B cell (primary cell): ENCODE measurements at regions not wholly inside any gene's neighbourhood (a gene's known extent, or its start where the extent isn't known, plus 50 kb on each side); places are given as distances from the start of the nearest gene placed in this dataset.
"Not testable (repeated sequence)": the region's sequence is repeated elsewhere in the genome, so short reads cannot be mapped to it uniquely, and the experiment has no call there.

Source experiments
- ATAC-seq: fragments of 200-7000 bp; cut with Tn5 transposase; one replicate; pipeline ENCODE4 v1.10.0; 2021; ENCODE audit warnings: low read depth, mild to moderate bottlenecking, moderate number of reproducible peaks, moderate library complexity
- CTCF ChIA-PET: fragments of 350-600 bp; sonication (Branson Sonifier 250); formaldehyde crosslinking; loops from one replicate; lab custom pipeline; 2021; ENCODE audit warnings: antibody characterized with exemption, inconsistent platforms; lab: Charles Lee
- POLR2A ChIA-PET: fragments of 350-600 bp; sonication (Branson Sonifier 250); formaldehyde crosslinking; loops from one replicate; lab custom pipeline; 2021; ENCODE audit warnings: antibody characterized with exemption; lab: Charles Lee
- DNase-seq: peaks from one replicate; pipeline ENCODE4 v3.0.0; 2013
- H2AFZ ChIP-seq: 2 replicates; pipeline ENCODE4 v1.6.1; 2012; ENCODE audit warnings: mild to moderate bottlenecking, low read depth, low read length; ENCODE audit not compliant: insufficient read depth, poor library complexity, severe bottlenecking
- H3K27ac ChIP-seq, 2 donors: 1 replicate in 1 of 2; 2 replicates in 1 of 2; pipeline ENCODE4 v1.5.1; 2012 to 2013; ENCODE audit warnings: low read length in 2 of 2, mild to moderate bottlenecking in 2 of 2, moderate library complexity in 1 of 2
- H3K27me3 ChIP-seq, 4 experiments: fragments of 200-600 bp in 1 of 4; sonication (generic) in 1 of 4; replicated peaks in 1 of 4; 1 replicate in 2 of 4; 2 replicates in 2 of 4; pipeline versions ENCODE4 v1.6.1 to v1.7.0; 2013 to 2016; ENCODE audit warnings: low read length in 3 of 4, mild to moderate bottlenecking in 2 of 4, mixed read lengths in 1 of 4, moderate library complexity in 1 of 4; ENCODE audit not compliant: insufficient read depth in 4 of 4, control insufficient read depth in 3 of 4; ENCODE audit errors: control extremely low read depth in 1 of 4
- H3K36me3 ChIP-seq, 2 experiments: replicated peaks in 1 of 2; 1 replicate in 1 of 2; 2 replicates in 1 of 2; pipeline versions ENCODE4 v1.6.1 to v1.7.1; 2013; ENCODE audit warnings: low read length in 1 of 2; ENCODE audit not compliant: insufficient read depth in 2 of 2, control insufficient read depth in 1 of 2; ENCODE audit errors: control extremely low read depth in 1 of 2, extremely low read depth in 1 of 2
- H3K4me1 ChIP-seq, 2 donors: fragments of 200-600 bp in 1 of 2; sonication (generic) in 1 of 2; 1 replicate in 1 of 2; 2 replicates in 1 of 2; pipeline versions ENCODE4 v1.5.1 to v1.6.1; 2013 to 2017; ENCODE audit warnings: low read length in 2 of 2; ENCODE audit not compliant: control insufficient read depth in 2 of 2, insufficient read depth in 2 of 2
- H3K4me2 ChIP-seq: replicated peaks from 2 replicates; pipeline ENCODE3; 2012; ENCODE audit warnings: mild to moderate bottlenecking, low read depth, low read length; ENCODE audit not compliant: poor library complexity, severe bottlenecking
- H3K4me3 ChIP-seq, 5 experiments: fragments of 200-600 bp in 1 of 5; sonication (generic) in 1 of 5; 1 replicate in 3 of 5; 2 replicates in 2 of 5; pipeline versions ENCODE4 v1.5.1 to v1.7.0; 2011 to 2016; ENCODE audit warnings: low read length in 4 of 5, mild to moderate bottlenecking in 4 of 5, low read depth in 2 of 5, control low read depth in 1 of 5, moderate library complexity in 1 of 5; ENCODE audit not compliant: insufficient read depth in 1 of 5; ENCODE audit errors: control extremely low read depth in 1 of 5, extremely low read depth in 1 of 5
- H3K79me2 ChIP-seq: fragments of 200-600 bp; sonication (generic); one replicate; pipeline ENCODE4 v1.6.0; 2016; ENCODE audit warnings: low read length; ENCODE audit not compliant: control insufficient read depth, insufficient read depth
- H3K9ac ChIP-seq: fragments of 200-600 bp; sonication (generic); 2 replicates; pipeline ENCODE4 v1.6.1; 2017; ENCODE audit warnings: mild to moderate bottlenecking, low read length, moderate library complexity
- H3K9me3 ChIP-seq, 3 donors: one replicate each; pipeline versions ENCODE4 v1.6.1 to v1.7.1; 2013; ENCODE audit warnings: low read length in 2 of 3; ENCODE audit not compliant: control insufficient read depth in 2 of 3, insufficient read depth in 1 of 3; ENCODE audit errors: control extremely low read depth in 1 of 3
- H4K20me1 ChIP-seq: 2 replicates; pipeline ENCODE4 v1.6.0; 2012; ENCODE audit warnings: mild to moderate bottlenecking, low read length; ENCODE audit not compliant: insufficient read depth, control insufficient read depth, poor library complexity, severe bottlenecking
- H3K27ac Mint-ChIP-seq: one replicate; pipeline ENCODE4 v1.8.0; 2021; ENCODE audit warnings: mixed read lengths
- H3K27me3 Mint-ChIP-seq: one replicate; pipeline ENCODE4 v1.8.0; 2021; ENCODE audit warnings: mixed read lengths
- H3K4me1 Mint-ChIP-seq: one replicate; pipeline ENCODE4 v1.8.0; 2021; ENCODE audit warnings: mixed read lengths
- H3K4me3 Mint-ChIP-seq: one replicate; pipeline ENCODE4 v1.8.0; 2021; ENCODE audit warnings: mixed read lengths
- H3K9me3 Mint-ChIP-seq: one replicate; pipeline ENCODE4 v1.8.0; 2022; ENCODE audit warnings: mixed read lengths; ENCODE audit not compliant: insufficient read depth
- CTCF ChIP-seq: fragments of 200-600 bp; IDR thresholded peaks from one replicate; pipeline ENCODE4 v1.8.0; 2022; ENCODE audit warnings: antibody characterized with exemption, mild to moderate bottlenecking
- EZH2 ChIP-seq: IDR thresholded peaks from 2 replicates; pipeline ENCODE4 v1.6.1; 2012; ENCODE audit warnings: borderline replicate concordance, low read depth, mild to moderate bottlenecking, moderate library complexity, low read length; ENCODE audit not compliant: insufficient read depth, poor library complexity, severe bottlenecking
- WGBS: methylation state at CpG from one replicate; pipeline ENCODE4 v1.1.5; 2013; ENCODE audit warnings: missing lambda C conversion rate; ENCODE audit not compliant: insufficient coverage; 5-methylcytosine and 5-hydroxymethylcytosine counted together
- intact Hi-C: fragments of 100-400 bp; cut with micrococcal nuclease; formaldehyde crosslinking; loops from one replicate; pipeline ENCODE4 v1.10.0; 2022

DNA sequence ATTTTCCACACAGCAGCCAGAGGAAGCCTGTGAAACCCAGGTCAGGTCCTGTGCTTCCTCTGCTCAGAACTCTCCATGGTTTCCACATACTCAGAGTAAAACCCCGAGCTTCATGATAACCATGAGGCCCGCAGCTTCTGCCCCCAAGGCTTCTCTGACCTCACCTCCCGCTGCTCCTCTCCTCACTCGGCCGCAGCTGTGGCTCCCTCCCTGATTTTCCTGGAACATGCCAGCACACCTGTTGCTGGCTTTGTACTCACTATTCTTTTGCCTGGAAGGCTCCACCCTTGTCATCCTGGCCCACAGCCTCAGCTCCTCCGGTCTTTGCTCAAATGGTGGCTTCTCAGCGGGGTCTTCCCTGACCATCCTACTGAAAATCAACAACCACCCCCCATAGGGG, 341.7 kb downstream of the PREX1 start:
- Histone ChIP-seq H3K4me2 (no peak overlapping the region), H4K20me1 (no peaks in the 10 kb centered on the region), H3K36me3 (no peaks in the 10 kb centered on the region), H3K4me3 (no peak overlapping the region), H3K9ac (no peak overlapping the region), H3K4me1 (no peaks in the 10 kb centered on the region), H3K9me3 (no peaks in the 10 kb centered on the region), H3K27me3 (peaks cover 0 to 5% (median 0%) of the 10 kb centered on the region in 4 experiments), H3K27ac (no peak overlapping the region), H2AFZ (no peak overlapping the region), H3K79me2 (no peaks in the 10 kb centered on the region)
- Mint-ChIP-seq H3K4me3 (no peak overlapping the region), H3K9me3 (no peaks in the 10 kb centered on the region), H3K27ac (no peak overlapping the region), H3K27me3 (peaks cover 36% of the 10 kb centered on the region), H3K4me1 (peaks cover 23% of the 10 kb centered on the region)
- 73% methylated on average over 7 of the region's 7 CpGs for WGBS
- intact Hi-C loops: no loop called here
- DNase-seq (no peak), ATAC-seq (no peak)
- CTCF ChIA-PET: no interaction called here
- POLR2A ChIA-PET: no interaction called here
- TF ChIP-seq EZH2 (no peak), CTCF (no peak)

DNA sequence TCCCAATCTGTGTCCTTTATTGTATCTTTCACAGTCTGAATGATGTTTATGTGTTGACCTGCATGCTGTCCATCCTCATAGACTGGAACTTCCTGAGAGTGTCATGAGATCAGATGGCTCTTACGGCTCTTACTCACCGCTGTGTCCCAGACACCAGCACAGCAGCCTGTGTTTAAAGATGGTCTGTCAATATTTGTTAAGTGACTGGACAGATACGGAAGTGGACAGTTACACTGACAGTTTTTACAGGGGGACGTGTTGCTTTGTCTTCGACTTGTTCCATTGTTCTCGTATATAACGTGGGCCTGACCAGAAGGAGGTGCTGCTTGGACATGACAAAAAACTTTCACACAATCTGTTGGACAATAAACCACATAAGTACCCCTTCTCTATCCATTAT, 342.6 kb downstream of the PREX1 start:
- H3K27ac Mint-ChIP-seq, H3K4me1 ChIP-seq, H4K20me1 ChIP-seq, H3K4me3 ChIP-seq, H2AFZ ChIP-seq, POLR2A ChIA-PET, H3K9me3 Mint-ChIP-seq, intact Hi-C loops, H3K4me2 ChIP-seq, DNase-seq, H3K4me3 Mint-ChIP-seq, H3K79me2 ChIP-seq, H3K27ac ChIP-seq, H3K9me3 ChIP-seq, ATAC-seq, H3K27me3 ChIP-seq, H3K36me3 ChIP-seq, CTCF ChIA-PET, H3K9ac ChIP-seq: not testable (repeated sequence)
- H3K4me1 Mint-ChIP-seq: peaks cover 16% of the 10 kb centered on the region
- 76% methylated on average over 7 of the region's 7 CpGs for WGBS
- peaks cover 41% of the 10 kb centered on the region for H3K27me3 Mint-ChIP-seq
